Gastroesophageal sphincter (tissue), 4 donors: ENCODE measurements at regions not wholly inside any gene's neighbourhood (a gene's known extent, or its start where the extent isn't known, plus 50 kb on each side); places are given as distances from the start of the nearest gene placed in this dataset.

Experiments used
- ATAC-seq: fragments of 150-250 bp; one replicate; pipeline ENCODE4 v1.9.1; 2016; ENCODE audit warnings: mild to moderate bottlenecking, moderate library complexity
- H3K27ac ChIP-seq, 4 donors: fragments of 200-600 bp; sonication (generic) in 3 of 4; 1 replicate in 3 of 4; 2 replicates in 1 of 4; pipeline ENCODE4 v1.5.1; 2016 to 2019
- H3K27me3 ChIP-seq: fragments of 200-600 bp; sonication (generic); one replicate; pipeline ENCODE4 v1.5.1; 2019
- H3K36me3 ChIP-seq, 2 donors: fragments of 200-600 bp; sonication (generic); one replicate each; pipeline ENCODE4 v1.5.1; 2019; ENCODE audit warnings: control low read depth in 1 of 2
- H3K4me1 ChIP-seq, 3 donors: fragments of 200-600 bp; sonication (generic); 1 replicate in 2 of 3; 2 replicates in 1 of 3; pipeline ENCODE4 v1.5.1; 2016 to 2019; ENCODE audit warnings: control low read depth in 2 of 3
- H3K4me3 ChIP-seq, 2 donors: fragments of 200-600 bp; sonication (generic); one replicate each; pipeline ENCODE4 v1.5.1; 2019; ENCODE audit warnings: mild to moderate bottlenecking in 1 of 2, moderate library complexity in 1 of 2
- H3K9me3 ChIP-seq, 3 donors: fragments of 200-600 bp; sonication (generic); one replicate each; pipeline ENCODE4 v1.5.1; 2017 to 2019; ENCODE audit warnings: control low read depth in 2 of 3
- EP300 ChIP-seq: sonication (generic); formaldehyde crosslinking; IDR thresholded peaks from one replicate; pipeline ENCODE4 v1.6.1; 2017; ENCODE audit warnings: antibody characterized with exemption, mild to moderate bottlenecking
- POLR2A ChIP-seq, 2 donors: fragments of 450-650 bp; IDR thresholded peaks; one replicate each; pipeline ENCODE4 v1.6.1; 2017; ENCODE audit warnings: antibody characterized with exemption in 2 of 2, mild to moderate bottlenecking in 2 of 2, moderate library complexity in 1 of 2
- POLR2AphosphoS5 ChIP-seq: sonication (generic); formaldehyde crosslinking; IDR thresholded peaks from one replicate; pipeline ENCODE4 v1.6.1; 2017; ENCODE audit warnings: antibody characterized with exemption
- WGBS, 2 donors: methylation state at CpG; one replicate each; pipeline ENCODE4 v1.1.5; 2018; ENCODE audit warnings: low coverage in 1 of 2; 5-methylcytosine and 5-hydroxymethylcytosine counted together
- TF ChIP-seq, protein P1 (sequence below), 4 experiments: fragments of 200-600 bp in 2 of 4; fragments of 450-650 bp in 2 of 4; sonication (generic) in 1 of 4; IDR thresholded peaks; one replicate each; pipeline ENCODE4 v1.5.1; 2017 to 2019; ENCODE audit warnings: antibody characterized with exemption in 4 of 4, mild to moderate bottlenecking in 2 of 4, moderate library complexity in 2 of 4

DNA sequence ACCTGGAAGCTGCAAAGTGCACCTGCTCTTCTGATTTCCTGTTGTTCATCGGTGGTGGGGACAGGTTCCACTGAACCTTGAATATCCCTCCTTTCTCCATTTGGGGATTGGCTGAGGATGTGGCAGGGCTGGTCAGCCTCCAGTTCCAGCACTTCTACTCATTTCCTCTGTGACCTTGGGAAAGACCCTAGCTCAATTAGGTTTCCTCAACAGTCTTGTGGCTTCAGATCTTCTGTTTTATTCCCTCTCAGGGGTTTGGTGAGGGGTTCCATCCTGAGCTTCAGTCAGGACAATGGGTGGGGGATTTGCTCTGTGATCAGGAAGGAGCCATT, 317.1 kb upstream of the PROX1 start:
- no peak for TF ChIP-seq EP300
- TF ChIP-seq POLR2AphosphoS5 = no peak
- no peak for TF ChIP-seq POLR2A (IDR thresholded peaks at IDR 0.05)
- TF ChIP-seq, protein P1, sequence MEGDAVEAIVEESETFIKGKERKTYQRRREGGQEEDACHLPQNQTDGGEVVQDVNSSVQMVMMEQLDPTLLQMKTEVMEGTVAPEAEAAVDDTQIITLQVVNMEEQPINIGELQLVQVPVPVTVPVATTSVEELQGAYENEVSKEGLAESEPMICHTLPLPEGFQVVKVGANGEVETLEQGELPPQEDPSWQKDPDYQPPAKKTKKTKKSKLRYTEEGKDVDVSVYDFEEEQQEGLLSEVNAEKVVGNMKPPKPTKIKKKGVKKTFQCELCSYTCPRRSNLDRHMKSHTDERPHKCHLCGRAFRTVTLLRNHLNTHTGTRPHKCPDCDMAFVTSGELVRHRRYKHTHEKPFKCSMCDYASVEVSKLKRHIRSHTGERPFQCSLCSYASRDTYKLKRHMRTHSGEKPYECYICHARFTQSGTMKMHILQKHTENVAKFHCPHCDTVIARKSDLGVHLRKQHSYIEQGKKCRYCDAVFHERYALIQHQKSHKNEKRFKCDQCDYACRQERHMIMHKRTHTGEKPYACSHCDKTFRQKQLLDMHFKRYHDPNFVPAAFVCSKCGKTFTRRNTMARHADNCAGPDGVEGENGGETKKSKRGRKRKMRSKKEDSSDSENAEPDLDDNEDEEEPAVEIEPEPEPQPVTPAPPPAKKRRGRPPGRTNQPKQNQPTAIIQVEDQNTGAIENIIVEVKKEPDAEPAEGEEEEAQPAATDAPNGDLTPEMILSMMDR (IDR thresholded peaks at IDR 0.05) = no peak
- H3K36me3 ChIP-seq = no peaks in the 10 kb centered on the region
- WGBS, 2 donors = 25% methylated on average over 1 of the region's 1 CpG; no CpG with 5 or more reads in 1 of the 2 donors
- H3K27ac ChIP-seq = no peak overlapping the region
- H3K4me1 ChIP-seq = no peaks in the 10 kb centered on the region
- H3K27me3 ChIP-seq = no peaks in the 10 kb centered on the region
- no peak overlapping the region for H3K4me3 ChIP-seq
- no peaks in the 10 kb centered on the region for H3K9me3 ChIP-seq
- no peak for ATAC-seq

DNA sequence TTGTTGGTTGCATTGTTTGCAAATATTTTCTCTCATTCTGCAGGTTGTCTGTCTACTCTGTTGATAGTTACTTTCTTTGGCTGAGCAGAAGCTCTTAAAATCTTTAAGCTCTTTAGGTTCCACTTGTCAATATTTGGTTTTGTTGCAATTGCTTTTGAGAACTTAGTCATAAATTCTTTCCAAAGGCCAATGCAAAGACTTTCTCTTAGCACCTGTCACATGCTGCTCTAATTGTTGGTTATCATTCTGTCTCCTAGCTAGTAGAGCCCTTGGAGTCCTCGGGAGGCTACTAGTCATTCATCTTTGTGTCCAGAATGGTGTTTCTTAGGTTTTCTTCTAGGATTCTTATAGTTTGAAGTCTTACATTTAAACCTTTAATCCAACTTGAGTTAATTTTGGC, 312.7 kb upstream of the PROX1 start:
- 70 to 100% methylated on average over 1 of the region's 1 CpG for WGBS, 2 donors
- no peaks in the 10 kb centered on the region for H3K9me3 ChIP-seq
- H3K4me3 ChIP-seq = no peak overlapping the region
- H3K36me3 ChIP-seq = no peaks in the 10 kb centered on the region
- H3K27me3 ChIP-seq = no peaks in the 10 kb centered on the region
- no peak overlapping the region for H3K27ac ChIP-seq
- TF ChIP-seq EP300 (no peak), POLR2A (IDR thresholded peaks at IDR 0.05) (no peak), POLR2AphosphoS5 (no peak)
- TF ChIP-seq, protein P1 (IDR thresholded peaks at IDR 0.05) = no peak
- H3K4me1 ChIP-seq = no peaks in the 10 kb centered on the region
- no peak for ATAC-seq

DNA sequence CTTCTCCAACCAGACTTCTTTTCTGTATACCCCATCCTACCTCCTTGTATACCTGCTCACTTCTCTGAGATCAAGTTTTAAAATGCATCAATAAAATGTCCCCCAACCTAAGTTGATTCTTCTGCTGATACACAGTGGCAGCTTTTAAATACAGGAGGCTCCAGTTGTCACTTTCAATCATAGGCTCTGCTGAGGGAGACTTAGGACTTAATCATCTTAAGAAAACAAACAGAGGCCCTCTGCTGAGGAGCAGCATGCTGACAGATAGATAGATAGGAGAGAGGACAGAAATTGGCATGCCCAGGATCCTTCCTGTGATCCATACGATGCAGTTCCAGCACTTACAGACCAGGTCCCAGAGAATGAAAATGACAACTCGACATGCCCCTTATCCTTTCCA, 311.0 kb upstream of the PROX1 start:
- H3K4me3 ChIP-seq = no peak overlapping the region
- WGBS, 2 donors = 48% methylated on average over 2 of the region's 2 CpGs; no CpG with 5 or more reads in 1 of the 2 donors
- no peak overlapping the region for H3K27ac ChIP-seq
- TF ChIP-seq EP300 = no peak
- no peak for TF ChIP-seq POLR2A (IDR thresholded peaks at IDR 0.05)
- no peak for TF ChIP-seq POLR2AphosphoS5
- TF ChIP-seq, protein P1 (IDR thresholded peaks at IDR 0.05) = no peak
- H3K36me3 ChIP-seq = no peaks in the 10 kb centered on the region
- H3K9me3 ChIP-seq = no peaks in the 10 kb centered on the region
- H3K27me3 ChIP-seq = no peaks in the 10 kb centered on the region
- H3K4me1 ChIP-seq = no peaks in the 10 kb centered on the region
- ATAC-seq = no peak

DNA sequence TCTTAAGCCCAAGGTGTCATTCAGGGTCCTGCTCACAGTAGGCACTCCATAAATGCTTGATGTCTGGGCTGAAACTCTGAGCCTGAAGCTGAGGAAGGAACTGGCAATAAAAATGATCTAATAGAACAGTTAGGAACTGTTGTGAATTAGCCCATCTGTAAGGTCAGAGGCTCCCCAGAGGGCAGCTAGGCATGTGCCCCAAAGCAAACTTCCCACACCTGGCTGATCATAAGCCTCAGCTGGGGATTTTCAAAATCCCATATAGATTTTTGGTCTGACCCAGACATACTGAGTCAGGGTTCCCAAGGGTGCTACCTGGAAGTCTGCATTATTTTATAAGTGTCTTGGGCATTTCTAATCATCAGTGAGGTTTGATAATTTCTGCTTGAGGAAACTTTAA, 309.4 kb upstream of the PROX1 start:
- TF ChIP-seq POLR2A (IDR thresholded peaks at IDR 0.05) (no peak), POLR2AphosphoS5 (no peak), EP300 (no peak)
- TF ChIP-seq, protein P1 (IDR thresholded peaks at IDR 0.05) = no peak
- no peaks in the 10 kb centered on the region for H3K4me1 ChIP-seq
- H3K36me3 ChIP-seq = no peaks in the 10 kb centered on the region
- no peak overlapping the region for H3K27ac ChIP-seq
- no peaks in the 10 kb centered on the region for H3K27me3 ChIP-seq
- no peak for ATAC-seq
- H3K9me3 ChIP-seq = no peaks in the 10 kb centered on the region
- H3K4me3 ChIP-seq = no peak overlapping the region

DNA sequence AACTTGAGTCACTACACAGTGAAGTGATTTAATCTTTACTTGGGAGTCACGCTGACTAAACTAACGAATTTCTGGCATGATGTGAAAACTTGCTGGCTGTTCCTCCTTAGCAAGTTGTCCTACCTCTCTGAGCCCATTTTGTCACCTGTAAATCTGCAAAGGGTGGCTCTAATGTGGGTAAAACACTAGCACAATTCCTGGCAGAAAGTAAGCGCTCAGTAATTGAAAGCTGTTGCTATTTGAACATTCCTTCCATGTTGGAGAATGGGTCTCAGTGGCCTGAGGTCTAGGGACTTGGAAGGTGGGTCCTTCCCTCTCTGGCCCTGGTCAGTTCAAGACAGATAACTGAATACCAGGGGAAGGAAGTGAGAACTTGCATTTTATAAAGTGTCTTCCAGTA, 309.0 kb upstream of the PROX1 start:
- no peak for ATAC-seq
- Histone ChIP-seq H3K4me1 (no peaks in the 10 kb centered on the region), H3K27ac (no peak overlapping the region), H3K36me3 (no peaks in the 10 kb centered on the region), H3K4me3 (no peak overlapping the region), H3K9me3 (no peaks in the 10 kb centered on the region), H3K27me3 (no peaks in the 10 kb centered on the region)
- TF ChIP-seq POLR2A (IDR thresholded peaks at IDR 0.05) (no peak), EP300 (no peak), POLR2AphosphoS5 (no peak)
- TF ChIP-seq, protein P1 (IDR thresholded peaks at IDR 0.05) = no peak
- 80% methylated on average over 2 of the region's 3 CpGs; no CpG with 5 or more reads in 1 of the 2 donors for WGBS, 2 donors
